ENCODE measurements at regions not wholly inside any gene's neighbourhood (a gene's known extent, or its start where the extent isn't known, plus 50 kb on each side); places are given as distances from the start of the nearest gene placed in this dataset.

DNA sequence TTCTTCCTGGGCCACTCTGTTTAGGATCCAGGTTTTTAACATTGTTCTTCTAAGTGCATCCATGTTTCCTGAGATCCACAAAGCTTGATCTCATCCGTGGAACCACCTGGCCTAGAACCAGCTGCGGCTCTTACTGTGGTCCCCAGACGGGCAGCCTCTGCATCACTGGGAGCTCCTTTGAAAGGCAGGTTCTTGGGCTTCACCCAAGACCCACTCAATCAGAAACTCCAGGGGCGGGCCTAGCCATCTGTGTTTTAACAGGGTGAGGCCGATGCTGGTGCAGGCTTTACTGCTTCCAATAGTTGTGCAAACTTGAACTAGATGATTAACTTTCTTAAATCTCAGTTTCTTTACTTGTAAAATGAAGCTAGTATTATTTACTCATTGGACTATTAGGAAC is 605.7 kb downstream of the FGF9 start:
- TF ChIP-seq CTCF (IDR thresholded peaks at IDR 0.05) (no peak), POLR2A (IDR thresholded peaks at IDR 0.05) (no peak), POLR2AphosphoS5 (IDR thresholded peaks at IDR 0.05) (no peak)
